ENCODE measurements at regions not wholly inside any gene's neighbourhood (a gene's known extent, or its start where the extent isn't known, plus 50 kb on each side); places are given as distances from the start of the nearest gene placed in this dataset.

GRCh38 chr20:21956591-21956990 lies 251.1 kb downstream of the PAX1 start:
- no peak for DNase-seq
- Mint-ChIP-seq H3K27me3 (ENCODE audit: low read depth in 3 of 3) (peaks cover 0 to 2% (median 0%) of the 10 kb centered on the region in 3 donors), H3K9me3 (peaks cover 5 to 22% (median 7%) of the 10 kb centered on the region in 7 donors), H3K4me1 (no peaks in the 10 kb centered on the region), H3K27ac (no peak overlapping the region), H3K4me3 (no peak overlapping the region), H3K36me3 (no peaks in the 10 kb centered on the region)
- intact Hi-C loops (cut with micrococcal nuclease), result no loop called here
- Histone ChIP-seq H3K4me1 (ENCODE audit: control insufficient read depth in 1 of 2, insufficient read depth in 2 of 2, low read length in 2 of 2) (no peaks in the 10 kb centered on the region), H3K9me3 (replicated peaks in 1 of 2; ENCODE audit: control insufficient read depth in 1 of 2, insufficient read depth in 1 of 2, low read length in 2 of 2) (peaks cover 9 to 13% of the 10 kb centered on the region in 2 donors), H3K27ac (ENCODE audit: low read depth in 1 of 2, low read length in 2 of 2) (no peak overlapping the region), H3K4me3 (replicated peaks in 1 of 3; ENCODE audit: low read depth in 2 of 3, low read length in 3 of 3) (no peak overlapping the region), H3K36me3 (replicated peaks in 1 of 2; ENCODE audit: control insufficient read depth in 1 of 2, insufficient read depth in 2 of 2, low read length in 2 of 2) (no peaks in the 10 kb centered on the region), H2AFZ (ENCODE audit: insufficient read depth, low read depth, low read length, poor library complexity, severe bottlenecking) (no peak overlapping the region), H3K9ac (ENCODE audit: insufficient read depth, low read length, poor library complexity, severe bottlenecking) (no peak overlapping the region), H3K79me2 (ENCODE audit: insufficient read depth, low read length) (no peaks in the 10 kb centered on the region), H4K20me1 (ENCODE audit: insufficient read depth, low read length) (no peaks in the 10 kb centered on the region), H3K4me2 (replicated peaks; ENCODE audit: extremely low read depth, low read length, poor library complexity, severe bottlenecking) (no peak overlapping the region), H3K27me3 (ENCODE audit: control insufficient read depth in 2 of 2, insufficient read depth in 2 of 2, low read length in 2 of 2) (no peaks in the 10 kb centered on the region)
- TF ChIP-seq, protein P1, sequence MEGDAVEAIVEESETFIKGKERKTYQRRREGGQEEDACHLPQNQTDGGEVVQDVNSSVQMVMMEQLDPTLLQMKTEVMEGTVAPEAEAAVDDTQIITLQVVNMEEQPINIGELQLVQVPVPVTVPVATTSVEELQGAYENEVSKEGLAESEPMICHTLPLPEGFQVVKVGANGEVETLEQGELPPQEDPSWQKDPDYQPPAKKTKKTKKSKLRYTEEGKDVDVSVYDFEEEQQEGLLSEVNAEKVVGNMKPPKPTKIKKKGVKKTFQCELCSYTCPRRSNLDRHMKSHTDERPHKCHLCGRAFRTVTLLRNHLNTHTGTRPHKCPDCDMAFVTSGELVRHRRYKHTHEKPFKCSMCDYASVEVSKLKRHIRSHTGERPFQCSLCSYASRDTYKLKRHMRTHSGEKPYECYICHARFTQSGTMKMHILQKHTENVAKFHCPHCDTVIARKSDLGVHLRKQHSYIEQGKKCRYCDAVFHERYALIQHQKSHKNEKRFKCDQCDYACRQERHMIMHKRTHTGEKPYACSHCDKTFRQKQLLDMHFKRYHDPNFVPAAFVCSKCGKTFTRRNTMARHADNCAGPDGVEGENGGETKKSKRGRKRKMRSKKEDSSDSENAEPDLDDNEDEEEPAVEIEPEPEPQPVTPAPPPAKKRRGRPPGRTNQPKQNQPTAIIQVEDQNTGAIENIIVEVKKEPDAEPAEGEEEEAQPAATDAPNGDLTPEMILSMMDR (IDR thresholded peaks at IDR 0.05), result no peak

DNA sequence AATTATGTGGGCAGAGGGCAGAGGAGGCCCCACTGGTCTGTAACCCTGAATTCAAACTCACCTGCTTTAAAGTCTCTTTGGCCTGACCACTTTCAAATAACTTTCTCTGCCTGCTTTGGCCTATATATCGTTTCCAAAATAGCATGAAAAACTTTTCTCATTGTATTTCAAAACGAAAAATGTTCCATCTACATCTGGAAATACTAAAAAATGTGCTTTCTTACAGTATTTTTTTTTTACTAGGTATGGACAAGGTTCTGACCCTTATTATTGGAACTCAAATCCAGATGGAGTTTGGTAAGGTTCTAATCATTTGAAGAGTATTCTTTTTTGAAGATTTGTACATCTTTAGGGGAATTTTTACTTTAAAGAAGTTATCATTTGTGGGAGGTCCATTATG lies 241.9 kb downstream of the PAX1 start:
- H3K36me3 Mint-ChIP-seq, result no peaks in the 10 kb centered on the region
- no peaks in the 10 kb centered on the region for H4K20me1 ChIP-seq (ENCODE audit: insufficient read depth, low read length)
- WGBS (ENCODE audit: insufficient coverage), result no CpG with 5 or more reads among the region's 2 CpGs
- no peak overlapping the region for H2AFZ ChIP-seq (ENCODE audit: insufficient read depth, low read depth, low read length, poor library complexity, severe bottlenecking)
- intact Hi-C loops (cut with micrococcal nuclease), result no loop called here
- no peaks in the 10 kb centered on the region for H3K4me1 ChIP-seq (ENCODE audit: control insufficient read depth in 1 of 2, insufficient read depth in 2 of 2, low read length in 2 of 2)
- H3K27ac ChIP-seq (ENCODE audit: low read depth in 1 of 2, low read length in 2 of 2), result no peak overlapping the region
- no peak overlapping the region for H3K27ac Mint-ChIP-seq
- no peak overlapping the region for H3K4me2 ChIP-seq (replicated peaks; ENCODE audit: extremely low read depth, low read length, poor library complexity, severe bottlenecking)
- H3K4me1 Mint-ChIP-seq, result no peaks in the 10 kb centered on the region
- no peak overlapping the region for H3K9ac ChIP-seq (ENCODE audit: insufficient read depth, low read length, poor library complexity, severe bottlenecking)
- no peak for DNase-seq
- H3K9me3 Mint-ChIP-seq, result peaks cover 3 to 26% (median 6%) of the 10 kb centered on the region in 7 donors
- H3K27me3 ChIP-seq (ENCODE audit: control insufficient read depth in 2 of 2, insufficient read depth in 2 of 2, low read length in 2 of 2), result no peaks in the 10 kb centered on the region
- peaks cover 17 to 18% of the 10 kb centered on the region in 2 donors for H3K9me3 ChIP-seq (replicated peaks in 1 of 2; ENCODE audit: control insufficient read depth in 1 of 2, insufficient read depth in 1 of 2, low read length in 2 of 2)
- no peak overlapping the region for H3K4me3 Mint-ChIP-seq
- TF ChIP-seq, protein P1 (IDR thresholded peaks at IDR 0.05), result no peak
- no peak overlapping the region for H3K4me3 ChIP-seq (replicated peaks in 1 of 3; ENCODE audit: low read depth in 2 of 3, low read length in 3 of 3)
- H3K27me3 Mint-ChIP-seq (ENCODE audit: low read depth in 3 of 3), result no peaks in the 10 kb centered on the region
- H3K36me3 ChIP-seq (replicated peaks in 1 of 2; ENCODE audit: control insufficient read depth in 1 of 2, insufficient read depth in 2 of 2, low read length in 2 of 2), result no peaks in the 10 kb centered on the region
- no peaks in the 10 kb centered on the region for H3K79me2 ChIP-seq (ENCODE audit: insufficient read depth, low read length)

All from CD14-positive monocyte (primary cell).